ENCODE measurements at regions not wholly inside any gene's neighbourhood (a gene's known extent, or its start where the extent isn't known, plus 50 kb on each side); places are given as distances from the start of the nearest gene placed in this dataset.
"Not testable (repeated sequence)": the region's sequence is repeated elsewhere in the genome, so short reads cannot be mapped to it uniquely, and the experiment has no call there.

DNA sequence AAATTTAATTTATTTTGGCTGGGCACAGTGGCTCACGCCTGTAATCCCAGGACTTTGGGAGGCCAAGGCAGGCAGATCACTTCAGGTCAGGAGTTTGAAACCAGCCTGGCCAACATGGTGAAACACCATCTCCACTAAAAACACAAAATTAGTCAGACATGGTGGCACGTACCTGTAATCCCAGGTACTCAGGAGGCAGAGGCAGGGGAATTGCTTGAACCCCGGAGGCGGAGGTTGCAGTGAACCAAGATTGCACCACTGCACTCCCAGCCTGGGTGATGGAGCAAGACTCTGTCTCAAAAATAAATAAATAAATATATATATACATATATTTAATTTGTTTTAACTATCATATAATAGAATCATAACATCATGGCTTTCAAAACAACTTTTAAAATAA lies 482.1 kb upstream of the AUTS2 start:
- not testable (repeated sequence) for TF ChIP-seq POLR2A (IDR thresholded peaks at IDR 0.05; ENCODE audit: low read depth, low read length); CHD1 (IDR thresholded peaks at IDR 0.05; ENCODE audit: low read depth, low read length); MAZ (IDR thresholded peaks at IDR 0.05; ENCODE audit: borderline replicate concordance, low read depth, low read length); CEBPB (IDR thresholded peaks at IDR 0.05; ENCODE audit: low read depth, low read length); BHLHE40 (IDR thresholded peaks at IDR 0.05; ENCODE audit: low read depth, low read length); RFX5 (IDR thresholded peaks at IDR 0.05; ENCODE audit: low read depth, low read length); RAD21 (IDR thresholded peaks at IDR 0.05; ENCODE audit: low read length); MXI1 (IDR thresholded peaks at IDR 0.05; ENCODE audit: borderline replicate concordance, low read depth, low read length); NFE2L2 (IDR thresholded peaks at IDR 0.05; ENCODE audit: low read depth, low read length)
- TF ChIP-seq, protein P1, sequence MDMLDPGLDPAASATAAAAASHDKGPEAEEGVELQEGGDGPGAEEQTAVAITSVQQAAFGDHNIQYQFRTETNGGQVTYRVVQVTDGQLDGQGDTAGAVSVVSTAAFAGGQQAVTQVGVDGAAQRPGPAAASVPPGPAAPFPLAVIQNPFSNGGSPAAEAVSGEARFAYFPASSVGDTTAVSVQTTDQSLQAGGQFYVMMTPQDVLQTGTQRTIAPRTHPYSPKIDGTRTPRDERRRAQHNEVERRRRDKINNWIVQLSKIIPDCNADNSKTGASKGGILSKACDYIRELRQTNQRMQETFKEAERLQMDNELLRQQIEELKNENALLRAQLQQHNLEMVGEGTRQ (IDR thresholded peaks at IDR 0.05; ENCODE audit: low read depth, low read length): not testable (repeated sequence)
- TF ChIP-seq, protein P2, sequence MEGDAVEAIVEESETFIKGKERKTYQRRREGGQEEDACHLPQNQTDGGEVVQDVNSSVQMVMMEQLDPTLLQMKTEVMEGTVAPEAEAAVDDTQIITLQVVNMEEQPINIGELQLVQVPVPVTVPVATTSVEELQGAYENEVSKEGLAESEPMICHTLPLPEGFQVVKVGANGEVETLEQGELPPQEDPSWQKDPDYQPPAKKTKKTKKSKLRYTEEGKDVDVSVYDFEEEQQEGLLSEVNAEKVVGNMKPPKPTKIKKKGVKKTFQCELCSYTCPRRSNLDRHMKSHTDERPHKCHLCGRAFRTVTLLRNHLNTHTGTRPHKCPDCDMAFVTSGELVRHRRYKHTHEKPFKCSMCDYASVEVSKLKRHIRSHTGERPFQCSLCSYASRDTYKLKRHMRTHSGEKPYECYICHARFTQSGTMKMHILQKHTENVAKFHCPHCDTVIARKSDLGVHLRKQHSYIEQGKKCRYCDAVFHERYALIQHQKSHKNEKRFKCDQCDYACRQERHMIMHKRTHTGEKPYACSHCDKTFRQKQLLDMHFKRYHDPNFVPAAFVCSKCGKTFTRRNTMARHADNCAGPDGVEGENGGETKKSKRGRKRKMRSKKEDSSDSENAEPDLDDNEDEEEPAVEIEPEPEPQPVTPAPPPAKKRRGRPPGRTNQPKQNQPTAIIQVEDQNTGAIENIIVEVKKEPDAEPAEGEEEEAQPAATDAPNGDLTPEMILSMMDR (conservative IDR thresholded peaks at IDR 0.05; ENCODE audit: low read depth, low read length): not testable (repeated sequence)

All from IMR-90 (cell line).